HEK293 (cell line): ENCODE measurements at regions not wholly inside any gene's neighbourhood (a gene's known extent, or its start where the extent isn't known, plus 50 kb on each side); places are given as distances from the start of the nearest gene placed in this dataset.

Experiments
- CTCF ChIA-PET: fragments of 350-600 bp; formaldehyde crosslinking; extraction: SDS; loops from one replicate; lab custom pipeline; 2021; ENCODE audit warnings: antibody characterized with exemption; lab: Yijun Ruan, JAX
- POLR2A ChIA-PET: fragments of 300-600 bp; formaldehyde crosslinking; extraction: SDS; loops from one replicate; lab custom pipeline; 2020; ENCODE audit warnings: antibody characterized with exemption, inconsistent platforms; lab: Yijun Ruan, JAX
- H3K27ac ChIP-seq: fragments of 200-500 bp; sonication (Bioruptor generic); 2 replicates; pipeline ENCODE4 v1.5.1; 2014; ENCODE audit warnings: low read depth, low read length, control low read depth, inconsistent platforms; ENCODE audit errors: extremely low read depth
- H3K36me3 ChIP-seq, 2 experiments: fragments of 200-500 bp in 1 of 2; sonication (Bioruptor generic) in 1 of 2; 1 replicate in 1 of 2; 2 replicates in 1 of 2; pipeline ENCODE4 v1.5.1; 2014 to 2017; ENCODE audit warnings: inconsistent platforms in 2 of 2, low read length in 2 of 2; ENCODE audit not compliant: control insufficient read depth in 2 of 2, insufficient read depth in 1 of 2
- H3K4me1 ChIP-seq: fragments of 200-500 bp; sonication (Bioruptor generic); 2 replicates; pipeline ENCODE4 v1.5.1; 2014; ENCODE audit warnings: mild to moderate bottlenecking, low read length, inconsistent platforms; ENCODE audit not compliant: control insufficient read depth, insufficient read depth
- H3K4me3 ChIP-seq: 2 replicates; pipeline ENCODE4 v1.5.1; 2011; ENCODE audit warnings: low read depth, mild to moderate bottlenecking, control low read depth, low read length, moderate library complexity
- H3K9me3 ChIP-seq: fragments of 200-500 bp; sonication (Bioruptor generic); 2 replicates; pipeline ENCODE4 v1.5.1; 2014; ENCODE audit warnings: low read depth, low read length, inconsistent platforms; ENCODE audit not compliant: control insufficient read depth, insufficient read depth
- EGR2 ChIP-seq: fragments of 450-650 bp; formaldehyde crosslinking; IDR thresholded peaks from 2 replicates; pipeline ENCODE4 v1.5.1; 2016; ENCODE audit warnings: low read depth, missing biosample characterization, missing genetic modification characterization
- GFI1B ChIP-seq: fragments of 450-650 bp; formaldehyde crosslinking; IDR thresholded peaks from 2 replicates; pipeline ENCODE4 v1.5.1; 2016; ENCODE audit warnings: missing biosample characterization, missing genetic modification characterization
- GLI2 ChIP-seq: fragments of 450-650 bp; formaldehyde crosslinking; IDR thresholded peaks from 2 replicates; pipeline ENCODE4; 2017; ENCODE audit warnings: missing biosample characterization, missing genetic modification characterization, low read depth, borderline replicate concordance
- GLIS1 ChIP-seq: fragments of 450-650 bp; formaldehyde crosslinking; IDR thresholded peaks from 2 replicates; pipeline ENCODE4 v1.5.1; 2016; ENCODE audit warnings: missing biosample characterization, missing genetic modification characterization
- IKZF3 ChIP-seq: fragments of 450-650 bp; IDR thresholded peaks from 2 replicates; pipeline ENCODE4 v1.5.0; 2018; ENCODE audit warnings: missing biosample characterization, mild to moderate bottlenecking, missing genetic modification characterization, moderate library complexity
- KLF9 ChIP-seq: fragments of 450-650 bp; formaldehyde crosslinking; IDR thresholded peaks from 2 replicates; pipeline ENCODE4 v1.5.1; 2016; ENCODE audit warnings: missing biosample characterization, missing genetic modification characterization, low read depth
- RBAK ChIP-seq: fragments of 450-650 bp; formaldehyde crosslinking; IDR thresholded peaks from 2 replicates; pipeline ENCODE4 v1.5.1; 2016; ENCODE audit warnings: missing biosample characterization, missing genetic modification characterization
- TRIM28 ChIP-seq: IDR thresholded peaks from 2 replicates; pipeline ENCODE4 v1.6.1; 2011; ENCODE audit warnings: low read length, control low read depth, borderline replicate concordance
- ZBTB1 ChIP-seq: fragments of 450-650 bp; formaldehyde crosslinking; IDR thresholded peaks from 2 replicates; pipeline ENCODE4 v1.5.1; 2016; ENCODE audit warnings: missing biosample characterization, missing genetic modification characterization
- ZBTB48 ChIP-seq: fragments of 450-650 bp; formaldehyde crosslinking; IDR thresholded peaks from 2 replicates; pipeline ENCODE4 v1.5.1; 2016; ENCODE audit warnings: missing biosample characterization, missing genetic modification characterization
- ZEB2 ChIP-seq: fragments of 450-650 bp; formaldehyde crosslinking; IDR thresholded peaks from 2 replicates; pipeline ENCODE4 v1.5.1; 2016; ENCODE audit warnings: missing biosample characterization, missing genetic modification characterization
- ZFHX2 ChIP-seq: fragments of 450-650 bp; formaldehyde crosslinking; conservative IDR thresholded peaks from 2 replicates; pipeline ENCODE4 v1.5.1; 2016; ENCODE audit warnings: missing biosample characterization, missing genetic modification characterization
- ZIC2 ChIP-seq: fragments of 450-650 bp; formaldehyde crosslinking; IDR thresholded peaks from 2 replicates; pipeline ENCODE4 v1.5.1; 2016; ENCODE audit warnings: missing biosample characterization, missing genetic modification characterization
- ZNF138 ChIP-seq: fragments of 450-650 bp; formaldehyde crosslinking; IDR thresholded peaks from 2 replicates; pipeline ENCODE4 v1.5.1; 2016; ENCODE audit warnings: missing biosample characterization, missing genetic modification characterization, borderline replicate concordance
- ZNF148 ChIP-seq: fragments of 450-650 bp; formaldehyde crosslinking; IDR thresholded peaks from 2 replicates; pipeline ENCODE4 v1.5.0; 2017; ENCODE audit warnings: missing biosample characterization, missing genetic modification characterization, borderline replicate concordance
- ZNF155 ChIP-seq: fragments of 450-650 bp; formaldehyde crosslinking; IDR thresholded peaks from 2 replicates; pipeline ENCODE4 v1.5.1; 2016; ENCODE audit warnings: missing biosample characterization, missing genetic modification characterization
- ZNF157 ChIP-seq: fragments of 450-650 bp; formaldehyde crosslinking; IDR thresholded peaks from 2 replicates; pipeline ENCODE4 v1.5.1; 2016; ENCODE audit warnings: missing biosample characterization, missing genetic modification characterization
- ZNF169 ChIP-seq: fragments of 450-650 bp; formaldehyde crosslinking; IDR thresholded peaks from 2 replicates; pipeline ENCODE4 v1.5.1; 2016; ENCODE audit warnings: missing biosample characterization, missing genetic modification characterization
- ZNF175 ChIP-seq: fragments of 450-650 bp; formaldehyde crosslinking; IDR thresholded peaks from 2 replicates; pipeline ENCODE4 v1.5.1; 2016; ENCODE audit warnings: missing biosample characterization, missing genetic modification characterization
- ZNF214 ChIP-seq: fragments of 450-650 bp; formaldehyde crosslinking; IDR thresholded peaks from 2 replicates; pipeline ENCODE4 v1.5.1; 2017; ENCODE audit warnings: missing biosample characterization, mild to moderate bottlenecking, missing genetic modification characterization, borderline replicate concordance
- ZNF292 ChIP-seq: fragments of 450-650 bp; formaldehyde crosslinking; IDR thresholded peaks from 2 replicates; pipeline ENCODE4 v1.5.1; 2016; ENCODE audit warnings: low read depth, missing biosample characterization, missing genetic modification characterization, borderline replicate concordance
- ZNF416 ChIP-seq: fragments of 450-650 bp; formaldehyde crosslinking; IDR thresholded peaks from 2 replicates; pipeline ENCODE4 v1.5.1; 2016; ENCODE audit warnings: missing biosample characterization, missing genetic modification characterization
- ZNF433 ChIP-seq: fragments of 450-650 bp; formaldehyde crosslinking; IDR thresholded peaks from 2 replicates; pipeline ENCODE4 v1.5.1; 2016; ENCODE audit warnings: missing biosample characterization, missing genetic modification characterization, low read depth
- ZNF473 ChIP-seq: fragments of 450-650 bp; formaldehyde crosslinking; IDR thresholded peaks from 2 replicates; pipeline ENCODE4 v1.5.1; 2017; ENCODE audit warnings: missing biosample characterization, missing genetic modification characterization
- ZNF558 ChIP-seq: fragments of 450-650 bp; formaldehyde crosslinking; IDR thresholded peaks from 2 replicates; pipeline ENCODE4 v1.5.1; 2016; ENCODE audit warnings: missing biosample characterization, missing genetic modification characterization
- ZNF560 ChIP-seq: fragments of 450-650 bp; formaldehyde crosslinking; IDR thresholded peaks from 2 replicates; pipeline ENCODE4 v1.5.1; 2017; ENCODE audit warnings: missing biosample characterization, missing genetic modification characterization, borderline replicate concordance
- ZNF571 ChIP-seq: fragments of 450-650 bp; formaldehyde crosslinking; IDR thresholded peaks from 2 replicates; pipeline ENCODE4 v1.5.0; 2017; ENCODE audit warnings: missing biosample characterization, missing genetic modification characterization
- ZNF600 ChIP-seq: fragments of 450-650 bp; formaldehyde crosslinking; IDR thresholded peaks from 2 replicates; pipeline ENCODE4 v1.5.1; 2016; ENCODE audit warnings: missing biosample characterization, missing genetic modification characterization
- ZNF704 ChIP-seq: fragments of 450-650 bp; formaldehyde crosslinking; IDR thresholded peaks from 2 replicates; pipeline ENCODE4 v1.5.1; 2016; ENCODE audit warnings: missing biosample characterization, missing genetic modification characterization
- ZNF777 ChIP-seq: fragments of 450-650 bp; formaldehyde crosslinking; IDR thresholded peaks from 2 replicates; pipeline ENCODE4 v1.5.1; 2017; ENCODE audit warnings: missing biosample characterization, missing genetic modification characterization, borderline replicate concordance
- ZNF830 ChIP-seq: fragments of 450-650 bp; IDR thresholded peaks from 2 replicates; pipeline ENCODE4 v1.5.0; 2018; ENCODE audit warnings: missing biosample characterization, missing genetic modification characterization, low read depth, mild to moderate bottlenecking, moderate library complexity
- TF ChIP-seq, protein P1 (sequence below): fragments of 450-650 bp; formaldehyde crosslinking; IDR thresholded peaks from 2 replicates; pipeline ENCODE4 v1.5.1; 2016; ENCODE audit warnings: missing biosample characterization, missing genetic modification characterization

DNA sequence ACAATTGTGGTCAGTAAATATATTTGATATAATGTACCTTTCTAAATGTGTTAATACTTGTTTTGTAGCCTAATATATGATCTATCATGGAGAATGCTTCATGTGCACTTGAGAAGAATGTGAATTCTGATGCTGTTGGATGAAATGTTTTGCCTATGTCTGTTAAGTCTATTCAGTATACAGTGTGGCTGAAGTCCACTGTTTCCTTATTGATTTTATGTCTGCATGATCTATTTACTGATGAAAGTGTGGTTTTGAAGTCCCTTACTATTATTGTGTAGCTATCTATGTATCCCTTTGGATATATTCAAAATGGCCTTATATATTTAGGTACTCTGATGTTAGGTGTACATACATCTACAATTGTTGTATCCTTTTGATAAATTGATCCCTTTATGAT is 515.8 kb upstream of the EPHA5 start:
- ChIA-PET POLR2A (no interaction called here), CTCF (no interaction called here)
- no peak for TF ChIP-seq ZNF169
- no peak for TF ChIP-seq ZFHX2
- no peak for TF ChIP-seq ZNF175 (tag by site-specific recombination)
- no peak for TF ChIP-seq RBAK (tag by site-specific recombination)
- no peak for TF ChIP-seq ZNF571 (tag by site-specific recombination)
- TF ChIP-seq ZNF830 (tag by site-specific recombination), result no peak
- TF ChIP-seq, protein P1, sequence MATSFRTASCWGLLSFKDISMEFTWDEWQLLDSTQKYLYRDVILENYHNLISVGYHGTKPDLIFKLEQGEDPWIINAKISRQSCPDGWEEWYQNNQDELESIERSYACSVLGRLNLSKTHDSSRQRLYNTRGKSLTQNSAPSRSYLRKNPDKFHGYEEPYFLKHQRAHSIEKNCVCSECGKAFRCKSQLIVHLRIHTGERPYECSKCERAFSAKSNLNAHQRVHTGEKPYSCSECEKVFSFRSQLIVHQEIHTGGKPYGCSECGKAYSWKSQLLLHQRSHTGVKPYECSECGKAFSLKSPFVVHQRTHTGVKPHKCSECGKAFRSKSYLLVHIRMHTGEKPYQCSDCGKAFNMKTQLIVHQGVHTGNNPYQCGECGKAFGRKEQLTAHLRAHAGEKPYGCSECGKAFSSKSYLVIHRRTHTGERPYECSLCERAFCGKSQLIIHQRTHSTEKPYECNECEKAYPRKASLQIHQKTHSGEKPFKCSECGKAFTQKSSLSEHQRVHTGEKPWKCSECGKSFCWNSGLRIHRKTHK (tag by site-specific recombination), result no peak
- no peak for TF ChIP-seq TRIM28
- no peak for TF ChIP-seq ZNF148 (tag by site-specific recombination)
- TF ChIP-seq ZNF157 (tag by site-specific recombination), result no peak
- no peak for TF ChIP-seq ZEB2 (tag by site-specific recombination)
- TF ChIP-seq ZNF433 (tag by site-specific recombination), result no peak
- TF ChIP-seq ZNF155 (tag by site-specific recombination), result no peak
- TF ChIP-seq GLIS1 (tag by site-specific recombination), result no peak
- no peak for TF ChIP-seq KLF9
- TF ChIP-seq ZNF777 (tag by site-specific recombination), result no peak
- H3K36me3 ChIP-seq, result no peaks in the 10 kb centered on the region
- H3K4me3 ChIP-seq, result no peak overlapping the region
- no peaks in the 10 kb centered on the region for H3K4me1 ChIP-seq
- no peaks in the 10 kb centered on the region for H3K9me3 ChIP-seq
- no peak overlapping the region for H3K27ac ChIP-seq

DNA sequence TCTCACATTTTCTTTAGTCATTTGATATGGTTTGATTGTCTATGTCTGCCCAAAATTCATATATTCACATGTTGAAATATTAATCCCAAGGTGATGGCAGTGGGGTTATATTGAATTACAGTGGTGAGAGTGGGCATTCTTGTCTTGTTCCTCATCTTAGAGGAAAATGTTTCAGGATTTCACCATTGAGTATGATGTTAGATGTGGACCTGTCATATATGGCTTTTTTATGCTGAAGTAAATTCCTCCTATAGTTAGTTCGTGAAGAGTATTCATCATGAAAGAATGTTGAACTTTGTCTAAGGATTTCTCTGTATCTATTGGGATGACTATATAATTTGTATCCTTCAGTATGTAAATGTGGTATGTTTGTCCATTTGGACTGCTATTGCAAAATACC is 512.3 kb upstream of the EPHA5 start:
- no peaks in the 10 kb centered on the region for H3K9me3 ChIP-seq
- TF ChIP-seq ZNF292 (tag by site-specific recombination) (no peak), ZNF704 (tag by site-specific recombination) (no peak)
- H3K27ac ChIP-seq, result no peak overlapping the region
- H3K4me3 ChIP-seq, result no peak overlapping the region
- no peaks in the 10 kb centered on the region for H3K4me1 ChIP-seq
- H3K36me3 ChIP-seq, result no peaks in the 10 kb centered on the region
- POLR2A ChIA-PET, result no interaction called here
- CTCF ChIA-PET, result no interaction called here

DNA sequence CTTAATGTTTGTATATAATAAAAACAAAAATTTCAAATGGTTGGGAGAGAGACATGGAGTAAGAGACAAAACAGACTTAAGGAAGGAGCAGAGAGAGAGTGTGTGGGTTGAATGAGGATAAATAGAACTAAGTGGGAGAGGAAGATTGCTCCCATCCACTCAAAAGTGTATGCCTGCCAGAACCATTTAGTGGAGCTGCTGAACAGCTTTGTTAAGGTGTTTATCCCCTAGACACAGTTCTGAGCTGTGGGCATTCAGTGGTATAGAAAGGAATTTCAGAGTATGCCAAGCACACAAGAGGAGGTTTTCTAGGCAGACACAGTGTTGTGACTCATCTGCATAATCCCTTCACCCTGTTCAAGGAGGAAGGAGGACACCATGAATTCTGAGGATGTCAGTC is 508.6 kb upstream of the EPHA5 start:
- no peaks in the 10 kb centered on the region for H3K36me3 ChIP-seq
- H3K27ac ChIP-seq, result no peak overlapping the region
- ChIA-PET POLR2A (no interaction called here), CTCF (interaction anchor here (0.7 kb wide), 1 partner anchor 252 kb away, joined by 3 read pairs; no protein-coding TSS in a partner anchor)
- no peaks in the 10 kb centered on the region for H3K9me3 ChIP-seq
- H3K4me3 ChIP-seq, result no peak overlapping the region
- no peaks in the 10 kb centered on the region for H3K4me1 ChIP-seq
- TF ChIP-seq ZNF138 (tag by site-specific recombination) (no peak), ZIC2 (tag by site-specific recombination) (no peak), ZNF558 (tag by site-specific recombination) (no peak), ZBTB1 (tag by site-specific recombination) (no peak), EGR2 (no peak), GLI2 (tag by site-specific recombination) (no peak), ZNF416 (tag by site-specific recombination) (no peak), GFI1B (no peak), ZNF473 (no peak), IKZF3 (tag by site-specific recombination) (no peak), ZNF214 (no peak), ZBTB48 (no peak), ZNF600 (tag by site-specific recombination) (no peak), ZNF560 (no peak)
